ENCODE measurements at regions not wholly inside any gene's neighbourhood (a gene's known extent, or its start where the extent isn't known, plus 50 kb on each side); places are given as distances from the start of the nearest gene placed in this dataset.

DNA sequence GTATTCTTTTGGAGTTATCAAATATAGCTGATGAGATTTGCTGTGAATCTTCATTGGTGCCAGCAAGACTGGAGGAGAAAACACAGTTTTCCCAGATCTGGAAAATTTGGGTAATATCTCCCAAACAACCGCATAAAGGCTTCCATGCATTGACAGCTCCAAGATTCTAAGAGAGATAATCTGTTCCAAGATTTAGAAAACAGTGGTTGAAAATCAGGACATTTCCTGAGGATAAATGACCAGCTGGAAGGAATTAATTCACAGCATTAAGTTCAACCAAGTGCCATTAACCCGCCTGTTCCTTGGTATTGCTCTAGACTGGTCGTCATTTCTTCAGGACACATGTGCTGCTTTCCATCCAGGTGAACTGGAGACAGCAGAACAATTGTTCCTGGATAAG is 147.9 kb upstream of the PRICKLE1 start:
- TF ChIP-seq, protein P1, sequence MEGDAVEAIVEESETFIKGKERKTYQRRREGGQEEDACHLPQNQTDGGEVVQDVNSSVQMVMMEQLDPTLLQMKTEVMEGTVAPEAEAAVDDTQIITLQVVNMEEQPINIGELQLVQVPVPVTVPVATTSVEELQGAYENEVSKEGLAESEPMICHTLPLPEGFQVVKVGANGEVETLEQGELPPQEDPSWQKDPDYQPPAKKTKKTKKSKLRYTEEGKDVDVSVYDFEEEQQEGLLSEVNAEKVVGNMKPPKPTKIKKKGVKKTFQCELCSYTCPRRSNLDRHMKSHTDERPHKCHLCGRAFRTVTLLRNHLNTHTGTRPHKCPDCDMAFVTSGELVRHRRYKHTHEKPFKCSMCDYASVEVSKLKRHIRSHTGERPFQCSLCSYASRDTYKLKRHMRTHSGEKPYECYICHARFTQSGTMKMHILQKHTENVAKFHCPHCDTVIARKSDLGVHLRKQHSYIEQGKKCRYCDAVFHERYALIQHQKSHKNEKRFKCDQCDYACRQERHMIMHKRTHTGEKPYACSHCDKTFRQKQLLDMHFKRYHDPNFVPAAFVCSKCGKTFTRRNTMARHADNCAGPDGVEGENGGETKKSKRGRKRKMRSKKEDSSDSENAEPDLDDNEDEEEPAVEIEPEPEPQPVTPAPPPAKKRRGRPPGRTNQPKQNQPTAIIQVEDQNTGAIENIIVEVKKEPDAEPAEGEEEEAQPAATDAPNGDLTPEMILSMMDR (optimal IDR thresholded peaks at IDR 0.05 in 1 of 3, IDR thresholded peaks at IDR 0.05 in 1 of 3, conservative IDR thresholded peaks at IDR 0.05 in 1 of 3; ENCODE audit: extremely low read depth in 1 of 3, insufficient read depth in 2 of 3, low read length in 3 of 3) = no peak
- TF ChIP-seq EZH2 (IDR thresholded peaks at IDR 0.05; ENCODE audit: low read length) = no peak

Data from keratinocyte (primary cell).